MM.1S (cell line): ENCODE measurements at regions not wholly inside any gene's neighbourhood (a gene's known extent, or its start where the extent isn't known, plus 50 kb on each side); places are given as distances from the start of the nearest gene placed in this dataset.

Source experiments
- EZH2 ChIP-seq: fragments of 300-600 bp; sonication (generic); optimal IDR thresholded peaks from 2 replicates; pipeline ENCODE3; 2017; ENCODE audit warnings: low read depth, mild to moderate bottlenecking, antibody characterized with exemption, low read length, mixed read lengths
- EZH2phosphoT487 ChIP-seq: fragments of 300-600 bp; sonication (generic); IDR thresholded peaks from 2 replicates; pipeline ENCODE4 v1.6.1; 2018; ENCODE audit warnings: antibody characterized with exemption, low read length
- TF ChIP-seq, protein P1 (sequence below): fragments of 300-600 bp; sonication (generic); IDR thresholded peaks from 2 replicates; pipeline ENCODE4 v1.5.1; 2016; ENCODE audit warnings: antibody characterized with exemption, low read length, mixed read lengths

- TF ChIP-seq, protein P1, sequence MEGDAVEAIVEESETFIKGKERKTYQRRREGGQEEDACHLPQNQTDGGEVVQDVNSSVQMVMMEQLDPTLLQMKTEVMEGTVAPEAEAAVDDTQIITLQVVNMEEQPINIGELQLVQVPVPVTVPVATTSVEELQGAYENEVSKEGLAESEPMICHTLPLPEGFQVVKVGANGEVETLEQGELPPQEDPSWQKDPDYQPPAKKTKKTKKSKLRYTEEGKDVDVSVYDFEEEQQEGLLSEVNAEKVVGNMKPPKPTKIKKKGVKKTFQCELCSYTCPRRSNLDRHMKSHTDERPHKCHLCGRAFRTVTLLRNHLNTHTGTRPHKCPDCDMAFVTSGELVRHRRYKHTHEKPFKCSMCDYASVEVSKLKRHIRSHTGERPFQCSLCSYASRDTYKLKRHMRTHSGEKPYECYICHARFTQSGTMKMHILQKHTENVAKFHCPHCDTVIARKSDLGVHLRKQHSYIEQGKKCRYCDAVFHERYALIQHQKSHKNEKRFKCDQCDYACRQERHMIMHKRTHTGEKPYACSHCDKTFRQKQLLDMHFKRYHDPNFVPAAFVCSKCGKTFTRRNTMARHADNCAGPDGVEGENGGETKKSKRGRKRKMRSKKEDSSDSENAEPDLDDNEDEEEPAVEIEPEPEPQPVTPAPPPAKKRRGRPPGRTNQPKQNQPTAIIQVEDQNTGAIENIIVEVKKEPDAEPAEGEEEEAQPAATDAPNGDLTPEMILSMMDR: no peak
- no peak for TF ChIP-seq EZH2
- TF ChIP-seq EZH2phosphoT487: no peak
Observed at GRCh38 chr4:72689923-72690322, 120.9 kb upstream of the ADAMTS3 start.
